GM18502 (cell line): ENCODE measurements at regions not wholly inside any gene's neighbourhood (a gene's known extent, or its start where the extent isn't known, plus 50 kb on each side); places are given as distances from the start of the nearest gene placed in this dataset.

Experiments
- ATAC-seq: cut with Tn5 transposase; IDR thresholded peaks from one replicate; pipeline ENCODE4 v1.9.1; 2021; ENCODE audit warnings: mild to moderate bottlenecking; ENCODE audit not compliant: unreplicated experiment, poor library complexity

- ATAC-seq: no peak
Measured at GRCh38 chr15:70453238-70453637, 310.1 kb downstream of the UACA start.

GRCh38 chr15:70451821-70452653 lies 311.3 kb downstream of the UACA start:
- no peak for ATAC-seq

- ATAC-seq: no peak
Measured at GRCh38 chr15:70450142-70450443, 313.3 kb downstream of the UACA start.

GRCh38 chr15:70449311-70450141 lies 313.8 kb downstream of the UACA start:
- ATAC-seq: no peak

- ATAC-seq: no peak
Measured at GRCh38 chr15:70447928-70448698, 315.2 kb downstream of the UACA start.

- ATAC-seq: no peak
Measured at GRCh38 chr15:70447521-70447920, 315.8 kb downstream of the UACA start.

- no peak for ATAC-seq
Measured at GRCh38 chr15:70447081-70447480, 316.3 kb downstream of the UACA start.

- ATAC-seq: no peak
Measured at GRCh38 chr15:70443486-70444273, 319.7 kb downstream of the UACA start.

GRCh38 chr15:70442616-70443321 lies 320.6 kb downstream of the UACA start:
- no peak for ATAC-seq

- ATAC-seq: no peak
Measured at GRCh38 chr15:70442211-70442610, 321.1 kb downstream of the UACA start.

GRCh38 chr15:70440416-70441138 lies 322.8 kb downstream of the UACA start:
- ATAC-seq: no peak

GRCh38 chr15:70439880-70440279 lies 323.5 kb downstream of the UACA start:
- no peak for ATAC-seq

- ATAC-seq: no peak
Measured at GRCh38 chr15:70439304-70439877, 324.0 kb downstream of the UACA start.

- ATAC-seq: no peak
Measured at GRCh38 chr15:70438776-70439175, 324.6 kb downstream of the UACA start.

GRCh38 chr15:70437882-70438451 lies 325.4 kb downstream of the UACA start:
- no peak for ATAC-seq

GRCh38 chr15:70437089-70437488 lies 326.3 kb downstream of the UACA start:
- no peak for ATAC-seq

- ATAC-seq: peak; percentile 65
Measured at GRCh38 chr15:70436428-70436827, 326.9 kb downstream of the UACA start.

- ATAC-seq: peak; percentile 49
Measured at GRCh38 chr15:70435872-70436271, 327.5 kb downstream of the UACA start.
